Epidermal melanocyte (primary cell): ENCODE measurements at regions not wholly inside any gene's neighbourhood (a gene's known extent, or its start where the extent isn't known, plus 50 kb on each side); places are given as distances from the start of the nearest gene placed in this dataset.

Experiments used
- DNase-seq: peaks from one replicate; pipeline ENCODE4 v3.0.0; 2011; ENCODE audit warnings: low spot score; ENCODE audit not compliant: insufficient read length

DNA sequence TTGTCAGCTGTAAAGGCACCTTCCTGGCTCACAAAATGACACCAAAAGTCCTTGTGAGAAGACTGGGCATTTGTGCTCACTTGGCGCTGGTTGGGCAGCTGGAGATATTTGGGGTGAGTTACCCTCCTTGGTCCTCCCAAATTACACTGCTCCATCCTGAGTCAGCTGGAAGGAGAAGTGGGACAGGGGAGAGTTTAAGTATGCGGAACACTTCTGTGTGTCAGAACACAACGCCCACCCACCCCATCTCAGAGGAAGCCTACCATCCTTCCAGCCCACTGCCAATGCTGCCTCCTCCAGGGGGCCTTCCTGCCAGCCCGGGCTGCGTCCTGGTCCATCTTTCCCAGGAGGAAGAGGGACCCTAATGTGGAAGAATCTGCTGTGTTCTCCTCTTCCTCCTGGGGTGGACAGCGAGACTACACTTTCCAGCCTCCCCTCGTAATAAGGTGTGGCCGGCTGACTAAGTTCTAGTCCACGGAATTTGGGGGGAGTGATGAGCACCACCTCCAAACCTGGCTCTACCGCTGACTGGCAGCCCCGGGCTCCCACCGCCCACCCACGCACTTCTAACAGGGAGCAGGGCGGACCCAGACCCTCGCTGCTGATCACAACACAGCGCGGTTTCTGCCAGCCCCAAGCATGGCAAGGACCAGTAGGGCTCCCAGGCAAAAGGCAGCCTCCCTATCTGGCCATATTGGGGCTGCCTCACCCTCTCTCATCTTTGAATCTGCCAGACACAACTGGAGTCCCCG is 265.0 kb downstream of the XXYLT1 start:
- DNase-seq, result no peak

GRCh38 chr3:195007151-195007550 is 263.8 kb downstream of the XXYLT1 start:
- DNase-seq, result no peak

GRCh38 chr3:195007766-195008165 is 263.2 kb downstream of the XXYLT1 start:
- DNase-seq, result no peak

- DNase-seq, result no peak
Measured at GRCh38 chr3:195008816-195009215, 262.1 kb downstream of the XXYLT1 start.

GRCh38 chr3:195009616-195010015 is 261.3 kb downstream of the XXYLT1 start:
- DNase-seq, result no peak

DNA sequence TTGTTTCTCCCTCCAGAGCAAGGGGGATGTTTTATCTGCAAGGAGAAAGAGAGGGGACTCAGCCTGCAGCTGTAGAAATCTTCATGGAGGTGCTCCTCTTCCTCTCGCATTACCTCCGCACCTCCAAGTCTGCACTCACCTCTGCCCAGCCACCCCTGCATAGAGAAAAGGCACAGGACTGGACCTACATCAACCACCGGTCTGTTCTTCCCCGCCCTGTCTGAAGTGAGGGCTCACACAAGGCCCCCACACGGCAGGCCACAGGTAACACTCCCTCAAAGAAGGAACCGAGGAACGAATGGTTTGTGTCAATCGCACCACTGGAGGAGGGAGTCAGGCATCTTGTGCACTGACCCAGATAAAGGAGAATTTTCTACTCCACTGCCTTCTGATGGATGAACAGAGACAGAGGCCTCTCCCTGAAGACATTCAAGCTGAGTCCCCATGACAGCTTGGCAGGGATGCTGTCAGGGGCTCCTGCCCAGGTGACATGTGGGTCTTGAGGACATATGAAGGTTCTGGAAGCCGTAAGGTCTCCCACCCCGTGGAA is 260.3 kb downstream of the XXYLT1 start:
- DNase-seq, result no peak

- no peak for DNase-seq
Measured at GRCh38 chr3:195011231-195011834, 259.6 kb downstream of the XXYLT1 start.

DNA sequence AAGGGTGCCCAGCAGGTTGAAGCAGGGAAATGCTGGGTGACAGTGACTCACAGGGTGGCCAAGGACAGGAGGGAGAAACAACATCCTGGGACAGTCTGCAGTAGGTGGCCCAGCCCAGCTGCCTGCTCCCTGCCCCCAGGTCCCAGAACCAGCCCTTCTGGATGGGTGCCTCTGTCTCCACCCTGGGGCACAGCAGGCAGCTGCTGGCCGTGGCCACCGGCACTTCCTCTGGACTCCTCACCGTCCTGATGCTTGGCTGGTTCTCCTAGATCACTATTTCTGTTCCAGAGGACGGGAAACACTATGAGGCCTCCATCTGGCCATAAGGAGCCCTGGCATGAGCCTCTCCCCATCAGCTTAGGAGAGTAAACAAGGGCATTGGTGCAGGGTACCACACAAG is 258.9 kb downstream of the XXYLT1 start:
- DNase-seq, result no peak

DNA sequence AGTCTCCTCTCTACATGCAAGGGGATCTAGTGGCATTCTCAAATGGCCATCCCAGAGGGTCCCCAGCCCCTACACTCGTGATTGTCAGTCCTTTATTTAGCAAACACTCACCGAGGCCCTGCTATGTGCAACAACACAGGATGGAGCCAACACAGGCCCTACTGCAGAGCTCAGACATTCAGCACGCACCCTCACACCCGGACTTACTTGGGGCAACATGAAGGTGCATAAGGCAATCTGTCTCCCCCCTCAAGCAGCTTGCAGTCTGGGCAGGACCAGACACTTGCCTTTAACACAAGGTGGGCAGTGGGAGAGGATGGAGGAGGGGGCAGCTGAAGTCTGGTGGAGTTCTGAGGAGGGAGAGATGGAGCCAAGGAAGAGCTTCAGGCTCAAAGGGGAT is 258.4 kb downstream of the XXYLT1 start:
- DNase-seq, result no peak

DNA sequence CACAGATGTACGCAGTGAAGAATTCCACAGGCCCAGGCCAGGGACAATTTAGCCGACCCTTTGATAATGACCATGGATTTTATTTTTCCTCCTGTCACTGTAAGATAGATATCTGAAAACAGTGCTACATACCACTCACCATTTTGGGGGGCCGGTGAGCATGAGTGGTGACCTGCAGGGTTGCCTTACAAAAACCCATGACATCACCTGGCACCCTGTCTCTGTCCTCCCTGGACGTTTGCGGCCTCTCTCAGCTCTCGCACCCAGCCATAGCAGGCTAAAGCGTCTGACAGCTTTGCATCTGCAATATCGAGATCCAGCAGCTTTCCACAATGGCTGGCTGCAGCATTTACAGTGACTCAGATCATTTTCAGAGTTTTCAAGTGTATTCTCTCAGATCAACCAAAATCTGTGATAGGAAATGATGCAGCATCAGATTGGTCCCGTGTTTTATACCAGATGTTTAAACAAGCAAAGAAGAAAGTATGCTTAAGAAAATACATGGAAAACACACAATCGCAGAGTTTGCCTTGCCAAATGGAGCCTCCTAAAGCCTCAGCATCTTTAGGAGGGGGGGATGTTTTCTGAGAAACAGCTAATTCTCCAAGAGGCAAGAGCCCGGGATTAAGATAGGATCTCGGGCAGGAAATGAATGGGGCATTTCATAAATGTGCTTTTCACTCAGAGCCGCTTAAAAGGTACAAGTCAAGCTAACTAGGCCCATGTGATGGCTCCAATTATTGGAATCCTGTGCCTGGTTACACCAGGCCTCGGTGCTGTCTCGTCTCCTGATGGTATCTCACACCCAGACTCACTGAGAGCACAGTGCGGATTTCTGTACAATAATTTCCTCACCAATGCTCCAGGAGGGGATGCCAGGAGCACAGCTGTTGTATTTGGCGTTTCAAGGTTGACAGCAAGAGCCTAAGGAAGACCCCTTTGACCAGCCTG is 257.3 kb downstream of the XXYLT1 start:
- DNase-seq, result no peak

- no peak for DNase-seq
Measured at GRCh38 chr3:195015021-195015420, 255.9 kb downstream of the XXYLT1 start.

DNA sequence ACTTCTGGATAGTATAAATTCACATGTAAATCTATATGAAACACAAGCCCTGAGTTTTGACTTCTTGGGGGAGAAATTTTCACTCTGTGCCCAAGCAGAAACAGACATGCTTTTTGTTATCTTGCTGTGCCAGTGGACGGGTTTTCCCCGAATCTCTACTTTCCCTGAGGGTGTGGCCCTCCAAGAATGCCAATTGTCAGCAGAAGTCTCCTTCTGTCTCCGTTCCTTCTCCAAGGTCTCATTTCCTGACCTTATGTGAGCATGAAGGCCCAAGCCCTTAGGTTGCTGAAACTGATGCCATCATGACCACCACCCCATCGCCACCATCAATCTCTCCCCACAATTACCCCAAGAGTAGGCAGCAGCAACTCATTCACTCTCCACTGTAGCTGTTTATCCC is 253.8 kb downstream of the XXYLT1 start:
- DNase-seq, result no peak
